HG02981 (cell line): ENCODE measurements at regions not wholly inside any gene's neighbourhood (a gene's known extent, or its start where the extent isn't known, plus 50 kb on each side); places are given as distances from the start of the nearest gene placed in this dataset.
"Not testable (repeated sequence)": the region's sequence is repeated elsewhere in the genome, so short reads cannot be mapped to it uniquely, and the experiment has no call there.

Experiments
- ATAC-seq: cut with Tn5 transposase; IDR thresholded peaks from one replicate; pipeline ENCODE4 v1.9.1; 2021; ENCODE audit warnings: mild to moderate bottlenecking, moderate library complexity; ENCODE audit not compliant: unreplicated experiment

DNA sequence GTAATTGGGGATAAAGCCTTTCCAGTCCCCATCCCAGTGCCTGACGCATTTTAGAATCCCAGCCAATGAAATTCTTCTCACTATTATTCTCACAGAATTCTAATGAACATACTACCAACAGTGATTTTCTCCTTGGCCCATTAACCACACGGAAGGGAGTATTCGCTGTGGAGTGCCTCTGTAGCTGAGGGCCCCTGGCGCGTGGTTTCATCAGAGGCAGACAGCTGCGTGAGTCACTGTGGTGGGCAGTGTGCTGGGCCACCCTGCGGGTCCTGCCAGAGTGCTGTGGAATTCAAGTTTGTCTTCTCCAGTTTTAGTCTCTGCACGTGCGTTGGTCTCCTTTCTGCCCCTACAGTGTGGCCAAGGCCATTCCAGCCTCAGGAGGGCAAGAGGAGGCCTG lies 335.4 kb upstream of the FAT1 start:
- ATAC-seq: no peak

DNA sequence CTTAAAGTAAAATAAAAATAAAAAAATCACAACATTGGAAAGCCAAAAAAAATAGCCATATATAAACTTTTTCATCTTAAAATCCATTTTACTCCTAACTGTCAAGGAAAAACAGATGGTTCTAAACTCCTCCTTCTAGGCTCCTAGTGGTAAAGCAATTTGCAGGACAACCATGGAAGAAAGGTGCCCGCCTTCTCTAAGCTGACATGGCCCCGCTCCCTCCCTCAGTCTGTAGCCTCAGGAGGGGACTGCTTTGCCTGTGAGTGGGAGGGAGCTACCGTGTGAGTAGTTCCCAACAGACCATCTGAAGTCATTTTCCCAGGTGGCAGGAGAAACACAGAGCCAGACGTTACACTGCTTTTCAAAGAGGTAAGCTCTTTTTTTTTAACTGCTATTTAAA lies 336.2 kb upstream of the FAT1 start:
- no peak for ATAC-seq

DNA sequence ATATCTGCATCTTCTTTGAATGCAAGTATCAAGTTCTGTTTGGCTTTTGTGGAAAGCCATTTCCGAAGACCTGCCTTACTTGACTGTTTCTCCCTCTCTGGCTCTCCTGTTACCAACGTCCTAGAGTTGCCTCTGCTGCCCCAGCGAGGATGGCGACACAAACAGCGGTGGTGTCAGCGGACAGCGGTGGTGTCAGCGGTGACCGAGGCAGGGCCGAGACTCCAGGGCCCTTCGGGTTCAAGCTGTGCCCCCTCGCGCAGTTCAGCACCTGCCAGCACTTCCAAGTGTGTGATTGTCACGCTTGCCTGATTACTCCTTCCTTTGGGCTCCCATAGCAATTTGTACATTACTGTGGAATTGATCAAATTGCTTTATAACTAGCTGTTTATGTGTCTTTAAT lies 336.9 kb upstream of the FAT1 start:
- no peak for ATAC-seq

DNA sequence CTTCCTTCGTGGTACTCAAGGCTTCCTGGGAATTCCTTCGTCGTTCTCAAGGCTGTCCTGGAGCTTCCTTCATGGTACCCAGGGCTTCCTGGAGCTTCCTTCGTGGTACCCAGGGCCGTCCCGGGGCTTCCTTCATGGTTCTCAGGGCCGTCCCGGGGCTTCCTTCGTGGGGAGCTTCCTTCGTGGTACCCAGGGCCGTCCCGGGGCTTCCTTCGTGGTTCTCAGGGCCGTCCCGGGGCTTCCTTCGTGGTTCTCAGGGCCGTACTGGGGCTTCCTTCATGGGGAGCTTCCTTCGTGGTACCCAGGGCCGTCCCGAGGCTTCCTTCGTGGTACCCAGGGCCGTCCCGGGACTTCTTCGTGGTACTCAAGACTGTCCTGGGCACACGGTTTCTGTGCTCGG lies 339.6 kb upstream of the FAT1 start:
- ATAC-seq: no peak

DNA sequence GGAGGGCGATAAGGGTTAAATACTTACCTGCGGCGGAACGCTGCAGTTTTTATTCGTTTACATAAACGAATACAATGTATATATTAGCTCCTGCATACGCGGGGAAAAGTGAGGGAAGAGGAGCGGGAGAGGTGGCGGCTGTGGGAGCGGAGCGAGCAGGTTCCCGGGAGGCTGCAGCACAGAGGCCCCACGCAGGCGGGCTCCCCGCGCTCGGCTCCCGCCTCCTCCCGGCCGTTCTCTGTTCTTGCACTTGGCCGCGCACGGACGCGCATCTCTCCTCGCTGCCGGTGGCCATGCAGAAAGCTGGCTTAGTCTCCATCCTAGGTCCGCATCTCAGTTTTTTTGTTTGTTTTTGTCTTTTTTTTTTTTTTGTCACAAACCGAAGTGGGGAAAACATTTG lies 340.4 kb upstream of the FAT1 start:
- ATAC-seq: no peak

DNA sequence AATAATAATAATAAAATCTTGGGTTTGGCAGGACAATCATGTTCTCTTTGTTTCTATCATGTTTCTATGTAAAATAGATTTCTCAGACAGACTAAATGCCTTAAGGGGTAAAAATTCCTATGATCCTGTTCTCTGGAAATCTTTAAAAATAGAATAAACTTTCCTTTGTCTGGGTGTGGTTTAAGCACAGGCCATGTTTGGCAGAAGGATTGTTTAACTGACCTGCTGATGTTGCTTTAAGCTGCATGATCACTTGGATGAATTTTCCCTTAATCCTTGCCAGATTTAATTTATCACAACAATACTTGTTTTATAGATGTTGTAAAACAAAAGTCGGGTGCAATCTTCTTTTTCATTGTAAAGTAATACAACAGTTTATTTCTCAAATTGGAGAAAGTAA lies 341.7 kb upstream of the FAT1 start:
- no peak for ATAC-seq

DNA sequence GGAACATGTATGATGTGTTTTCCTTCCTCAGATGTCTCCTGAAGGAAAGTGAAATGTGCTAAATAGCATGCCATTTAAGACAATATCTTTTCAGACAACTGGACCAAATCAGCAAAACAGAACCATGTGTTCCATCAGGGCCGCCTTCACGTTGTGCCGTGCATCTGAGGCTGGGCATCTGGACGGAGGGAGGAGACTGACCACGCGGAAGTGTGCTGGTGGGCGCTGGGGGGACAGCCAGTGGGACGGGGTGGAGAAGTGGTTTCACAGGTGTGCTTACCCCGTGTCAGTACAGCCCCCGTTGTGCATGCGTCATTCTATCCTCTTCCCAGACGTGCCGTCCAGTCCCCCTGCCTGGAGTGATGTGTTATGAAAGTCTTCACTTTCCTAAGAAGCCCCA lies 342.1 kb upstream of the FAT1 start:
- no peak for ATAC-seq

DNA sequence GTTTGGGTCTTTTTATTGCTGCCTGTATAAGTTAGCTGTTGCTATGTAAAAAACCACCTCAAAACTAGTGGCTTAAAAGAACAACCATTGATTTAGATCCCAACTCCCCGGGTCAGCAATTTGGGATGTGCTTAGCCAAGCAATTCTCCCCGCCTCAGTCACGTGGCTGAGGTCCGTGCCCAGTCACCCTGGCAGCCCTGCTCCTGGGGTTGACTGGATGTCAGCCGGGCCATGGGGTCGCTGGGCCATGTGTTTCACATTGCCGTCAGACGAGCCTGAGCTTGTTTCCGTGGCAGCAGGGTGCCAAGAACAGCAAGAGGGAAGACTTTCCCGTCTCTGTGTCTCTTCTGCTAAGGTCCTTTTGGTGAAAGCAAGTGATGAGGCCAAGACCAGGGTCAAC lies 345.7 kb upstream of the FAT1 start:
- ATAC-seq: no peak

DNA sequence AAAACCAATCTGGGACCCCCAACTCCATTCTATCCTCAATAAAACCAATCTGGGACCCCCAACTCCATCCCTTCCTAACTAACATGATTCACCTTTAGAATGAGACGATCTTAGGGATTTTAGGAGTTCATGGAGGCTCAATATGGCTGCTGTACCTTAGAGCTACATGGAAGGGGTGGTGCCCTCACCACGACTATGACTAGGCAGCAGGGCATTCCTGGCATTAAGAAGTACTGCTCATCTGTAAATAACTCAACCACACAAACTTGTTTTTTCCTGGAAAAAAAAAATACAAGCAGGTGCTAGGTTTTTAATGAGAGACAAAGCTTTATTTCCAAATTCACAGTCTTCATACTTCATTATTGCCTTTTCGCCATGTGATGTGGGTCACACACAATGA lies 346.5 kb upstream of the FAT1 start:
- ATAC-seq: no peak

DNA sequence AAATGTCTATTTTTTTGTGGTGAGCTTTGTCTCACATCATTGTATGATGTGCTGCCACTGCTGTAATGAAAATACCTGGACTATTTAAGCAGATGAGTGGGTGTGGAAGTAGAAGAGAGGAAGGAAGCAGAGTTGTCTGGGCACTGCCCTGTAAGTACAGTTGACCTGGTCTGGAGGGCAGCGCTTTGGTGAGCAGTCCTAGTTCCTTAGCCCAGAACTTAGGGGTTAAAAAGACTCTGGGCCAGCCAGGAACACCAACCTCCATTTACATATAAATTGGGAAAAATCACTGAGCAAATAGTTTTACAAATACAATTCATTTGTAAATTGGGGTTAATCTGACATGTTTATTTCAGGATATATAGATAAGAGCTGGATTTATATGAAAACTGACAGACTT lies 347.1 kb upstream of the FAT1 start:
- ATAC-seq: no peak

DNA sequence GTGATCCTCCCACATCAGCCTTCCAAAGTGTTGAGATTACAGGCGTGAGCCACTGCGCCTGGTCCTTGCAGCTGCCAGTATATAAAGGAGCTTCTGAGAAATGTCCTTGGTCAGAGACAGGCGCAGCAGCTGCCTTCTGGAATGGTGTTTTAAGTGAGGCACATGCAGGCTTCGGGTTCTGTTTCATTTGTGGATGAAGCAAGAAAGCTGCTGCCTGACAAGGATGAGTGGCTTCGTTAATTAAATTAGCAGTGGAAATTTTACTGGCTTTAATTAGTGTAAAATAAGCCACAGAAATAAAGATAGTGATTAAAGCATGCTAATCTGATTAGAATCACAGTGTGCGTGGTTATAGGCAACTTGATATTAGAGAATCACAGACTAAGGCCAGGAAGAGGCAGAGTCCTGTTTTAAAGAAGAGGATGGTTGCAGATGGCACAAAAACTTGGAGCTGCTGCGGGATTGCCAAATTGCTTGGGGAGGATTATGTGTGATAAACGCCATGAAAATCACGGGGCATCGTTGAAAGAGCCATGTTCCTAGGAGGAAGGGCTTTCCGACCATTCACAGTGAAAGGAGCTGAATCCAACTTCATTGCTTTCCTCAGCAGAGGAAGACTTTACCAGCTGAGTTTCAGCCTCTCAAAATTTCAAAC lies 348.4 kb upstream of the FAT1 start:
- ATAC-seq: no peak

DNA sequence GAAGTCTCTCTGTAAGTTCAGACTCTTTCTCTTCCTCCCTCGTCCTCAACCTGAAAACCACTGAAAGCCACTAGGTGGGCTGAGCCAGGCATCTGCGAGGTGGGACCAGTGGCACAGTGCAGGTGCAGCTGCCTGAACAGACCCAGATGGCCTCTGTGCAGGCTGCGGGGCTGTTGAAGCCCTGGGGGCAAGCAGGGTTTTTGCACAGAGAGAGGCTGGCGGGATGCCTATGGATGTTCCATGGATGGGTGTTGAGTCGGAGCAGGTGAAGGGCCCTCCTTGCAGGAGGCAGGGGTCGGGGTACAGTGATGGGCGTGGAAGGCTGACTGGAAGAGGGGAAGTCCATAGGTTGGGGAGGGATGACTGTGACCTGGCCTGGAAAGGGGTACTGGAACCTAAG lies 350.2 kb upstream of the FAT1 start:
- ATAC-seq: no peak

DNA sequence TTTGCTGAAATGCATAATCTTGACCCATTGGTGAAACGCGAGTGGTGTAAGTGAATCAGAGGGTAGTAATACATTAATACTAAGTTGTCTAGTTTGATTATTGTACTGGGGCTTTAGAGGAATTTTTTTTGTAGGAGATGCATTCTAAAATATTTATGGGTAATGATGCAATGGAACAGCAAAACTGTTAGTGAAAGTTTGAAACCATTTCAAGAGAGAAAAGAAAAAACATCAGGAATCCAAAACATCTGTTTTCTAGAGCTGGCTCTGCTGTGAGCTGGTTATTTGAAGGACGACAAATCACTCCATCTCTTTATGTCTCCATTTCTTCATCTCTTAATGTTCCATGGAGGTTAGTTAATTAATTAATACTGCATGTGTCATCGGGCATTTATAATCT lies 351.9 kb upstream of the FAT1 start:
- ATAC-seq: no peak

DNA sequence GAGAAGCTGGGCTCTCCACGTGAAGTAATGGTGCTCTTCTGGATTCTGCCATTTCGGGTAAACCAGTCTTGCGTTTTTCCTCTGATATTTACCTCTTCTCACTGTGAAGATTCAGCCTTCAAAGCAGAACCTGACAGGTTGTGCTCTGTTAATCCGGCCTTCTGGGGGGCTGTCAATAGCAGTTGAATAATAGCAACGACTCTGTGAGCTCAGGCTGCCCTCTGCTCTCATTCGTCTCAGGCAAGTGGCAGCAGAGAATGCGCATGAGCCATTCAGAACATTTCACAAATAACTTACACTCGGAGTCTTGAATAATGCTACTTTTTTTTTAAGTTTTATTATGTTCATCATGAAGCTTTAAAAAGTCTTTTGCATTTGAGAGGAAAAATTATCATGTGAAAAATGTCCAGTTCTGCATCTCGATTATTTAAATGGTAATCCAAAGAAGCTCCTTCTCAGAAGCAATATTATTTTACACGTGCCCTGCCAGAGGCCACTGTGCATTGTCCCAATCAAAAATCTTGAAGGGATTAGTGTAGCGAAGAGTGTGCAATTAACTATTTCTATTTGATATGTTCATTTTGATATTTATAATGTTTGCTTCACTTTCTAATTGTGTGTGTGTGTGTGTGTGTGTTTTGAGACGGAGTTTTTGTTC lies 354.2 kb upstream of the FAT1 start:
- ATAC-seq: no peak

DNA sequence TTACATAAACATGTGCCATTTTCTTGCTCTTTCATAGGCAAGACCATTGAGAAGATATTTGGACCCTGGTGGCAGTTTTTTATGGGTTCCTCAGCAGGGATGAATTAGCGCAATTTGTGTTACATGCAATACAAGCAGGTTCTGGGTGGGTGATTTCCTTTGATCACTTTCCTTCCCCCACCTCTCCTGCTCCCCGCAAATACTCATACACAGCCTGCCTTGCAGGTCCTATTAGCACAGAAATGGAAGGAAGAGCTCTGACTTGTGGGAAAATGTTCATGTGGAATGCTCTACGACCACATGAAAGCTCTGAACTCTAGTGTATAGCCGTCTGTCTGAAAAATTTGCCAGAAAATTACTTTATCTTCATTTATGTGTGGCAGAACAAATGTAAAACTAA lies 361.0 kb upstream of the FAT1 start:
- ATAC-seq: no peak

DNA sequence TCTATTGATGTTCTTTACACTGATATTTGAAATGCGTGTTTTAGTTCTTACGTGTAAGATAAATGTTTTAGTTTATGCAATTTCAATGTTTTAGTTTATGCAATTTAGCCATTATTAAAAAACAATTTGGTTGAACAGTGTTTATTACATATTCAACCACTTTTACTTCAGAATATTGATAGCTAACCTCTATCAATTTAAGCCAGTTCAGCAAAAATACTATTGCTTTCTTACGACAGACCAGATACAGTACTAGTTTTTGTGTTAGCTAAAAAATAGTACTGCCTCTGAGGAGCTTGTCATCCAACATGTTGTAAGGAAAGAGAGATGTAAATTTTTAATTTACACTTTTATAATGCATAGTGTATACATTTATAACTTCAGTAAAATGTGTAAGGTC lies 361.7 kb upstream of the FAT1 start:
- ATAC-seq: no peak

DNA sequence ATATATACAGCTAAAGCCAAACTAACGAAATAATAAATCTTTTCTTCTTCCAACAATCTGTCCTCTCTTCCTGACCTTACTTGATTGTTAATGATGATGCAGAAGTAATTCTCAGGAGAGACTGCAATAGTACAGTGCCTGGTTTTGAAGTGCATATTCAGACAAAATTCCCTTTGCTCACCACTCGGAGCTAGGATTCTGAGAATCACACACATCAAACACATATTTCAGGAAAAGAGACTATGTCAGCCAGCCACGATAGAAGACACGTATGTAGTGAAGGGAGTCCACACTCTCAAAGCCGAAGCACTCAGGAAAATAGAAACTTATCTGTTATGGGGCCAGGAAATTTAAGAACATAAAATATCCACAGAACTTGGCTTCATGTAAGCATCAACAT lies 362.5 kb upstream of the FAT1 start:
- ATAC-seq: no peak

DNA sequence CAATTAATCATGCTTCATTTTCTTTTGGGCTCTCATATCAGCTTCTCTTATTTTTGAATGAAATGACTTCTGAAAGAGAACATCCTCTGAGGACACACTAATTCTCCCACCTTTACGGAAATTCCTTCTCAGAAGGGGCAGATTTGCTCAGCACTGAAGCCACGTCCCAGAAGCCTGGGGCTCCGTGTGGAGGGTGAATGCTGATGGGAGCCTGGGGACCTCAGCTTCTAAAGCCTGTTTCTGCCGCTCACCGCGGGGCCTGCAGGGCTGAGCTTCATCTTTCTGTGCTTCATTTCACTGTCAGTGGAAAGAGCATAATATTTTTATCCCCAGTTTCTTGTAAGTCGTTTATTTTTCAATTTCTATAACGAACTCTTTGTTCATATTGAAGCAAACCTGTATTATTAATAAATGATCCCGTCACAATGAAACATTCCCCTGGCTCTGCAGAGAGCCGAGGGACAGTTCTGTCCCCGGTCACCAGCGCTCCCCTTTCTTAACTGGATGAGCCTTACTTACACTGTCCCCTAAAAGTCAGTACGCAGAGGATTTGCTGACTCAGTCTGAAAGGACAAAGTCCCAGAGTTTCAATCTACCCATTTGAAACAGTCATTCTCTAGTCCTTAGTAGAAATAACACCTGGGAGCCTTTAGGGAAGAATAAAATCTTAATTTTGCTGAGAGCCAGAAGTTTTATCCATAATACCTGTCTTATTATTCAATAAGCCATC lies 364.6 kb upstream of the FAT1 start:
- ATAC-seq: no peak

DNA sequence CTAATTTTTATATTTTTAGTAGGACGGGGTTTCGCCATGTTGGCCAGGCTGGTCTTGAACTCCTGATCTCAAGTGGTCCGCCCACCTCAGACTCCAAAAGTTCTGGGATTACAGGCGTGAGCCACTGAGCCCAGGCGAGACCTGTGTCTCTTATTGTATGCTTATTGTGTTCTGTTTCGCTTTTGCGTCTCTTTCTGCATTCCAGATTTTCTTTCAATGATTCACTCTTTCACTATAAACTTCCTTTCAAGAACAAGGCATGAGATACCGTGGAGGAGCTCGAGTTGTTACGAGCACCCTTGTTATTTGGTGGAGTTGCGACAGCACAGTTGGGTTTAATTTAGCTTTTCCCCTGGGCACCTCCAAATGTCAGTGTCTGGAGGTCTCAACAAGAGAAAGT lies 366.7 kb upstream of the FAT1 start:
- no peak for ATAC-seq

DNA sequence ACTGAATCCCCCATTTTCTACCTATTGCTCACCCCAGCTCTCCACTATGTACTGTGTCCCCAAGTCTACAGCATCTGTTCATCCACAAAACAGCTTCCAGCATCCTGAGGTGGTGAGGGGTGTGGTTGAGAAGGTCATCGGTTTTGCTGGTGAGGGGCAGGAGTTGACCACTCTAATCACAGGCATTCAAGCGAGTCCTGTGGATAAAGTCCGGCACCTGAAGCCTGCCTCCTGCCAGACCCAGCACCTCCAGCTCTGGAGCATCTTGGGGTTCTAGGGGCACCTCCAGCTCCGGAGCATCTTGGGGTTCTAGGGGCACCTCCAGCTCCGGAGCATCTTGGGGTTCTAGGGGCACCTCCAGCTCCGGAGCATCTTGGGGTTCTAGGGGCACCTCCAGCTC lies 367.2 kb upstream of the FAT1 start:
- not testable (repeated sequence) for ATAC-seq

DNA sequence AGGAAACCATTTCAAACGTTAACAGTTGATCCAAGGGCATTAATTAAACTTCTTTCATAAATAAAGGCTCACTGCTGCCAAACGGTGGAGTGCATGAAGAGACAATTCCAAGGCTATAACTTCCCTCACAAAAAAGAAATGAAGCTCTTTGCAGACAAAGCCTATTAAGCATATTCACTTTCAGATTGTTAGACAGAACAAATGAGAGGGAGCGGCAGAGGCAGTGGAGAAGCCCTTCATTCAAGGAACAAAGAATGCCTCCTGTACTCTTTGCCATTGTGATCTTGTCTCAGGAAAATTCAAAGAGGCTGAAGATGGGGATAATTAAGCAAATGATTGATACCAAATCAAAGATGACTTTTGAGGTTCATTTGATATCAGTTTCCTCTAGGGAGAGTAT lies 370.5 kb upstream of the FAT1 start:
- no peak for ATAC-seq

DNA sequence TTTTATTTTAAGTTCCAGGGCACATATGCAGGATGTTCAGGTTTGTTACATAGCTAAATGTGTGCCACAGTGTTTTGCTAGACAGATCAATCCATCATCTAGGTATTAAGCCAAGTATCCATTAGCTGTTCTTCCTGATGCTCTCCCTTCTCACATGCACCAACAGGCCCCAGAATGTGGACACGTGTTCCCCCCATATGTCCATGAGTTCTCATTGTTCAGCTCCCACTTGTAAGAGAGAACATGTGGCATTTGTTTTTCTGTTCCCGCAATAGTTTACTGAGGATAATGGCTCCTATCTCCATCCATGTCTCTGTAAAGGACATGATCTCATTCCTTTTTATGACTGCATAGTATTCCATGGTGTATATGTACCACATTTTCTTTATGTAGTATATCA lies 374.8 kb upstream of the FAT1 start:
- ATAC-seq: no peak

DNA sequence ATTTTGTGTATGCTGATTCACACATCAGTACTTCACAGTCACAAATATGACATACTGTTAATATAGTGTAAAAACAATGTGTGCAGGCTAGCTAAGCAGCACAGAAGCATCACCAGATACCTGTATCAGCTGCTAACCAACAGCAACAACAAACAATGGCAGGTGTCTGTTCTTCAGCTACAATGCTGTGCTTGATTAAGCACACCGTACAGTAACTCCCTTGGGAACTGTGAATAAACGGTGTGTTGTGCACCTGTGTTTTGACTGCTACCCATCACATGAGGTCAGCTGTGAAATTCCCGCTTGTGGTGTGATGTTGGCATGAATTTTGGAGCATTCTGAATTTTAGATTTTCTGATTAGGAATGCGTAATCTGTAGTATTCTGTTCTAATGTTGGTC lies 379.7 kb upstream of the FAT1 start:
- ATAC-seq: no peak
